ENCODE measurements at regions not wholly inside any gene's neighbourhood (a gene's known extent, or its start where the extent isn't known, plus 50 kb on each side); places are given as distances from the start of the nearest gene placed in this dataset.

DNA sequence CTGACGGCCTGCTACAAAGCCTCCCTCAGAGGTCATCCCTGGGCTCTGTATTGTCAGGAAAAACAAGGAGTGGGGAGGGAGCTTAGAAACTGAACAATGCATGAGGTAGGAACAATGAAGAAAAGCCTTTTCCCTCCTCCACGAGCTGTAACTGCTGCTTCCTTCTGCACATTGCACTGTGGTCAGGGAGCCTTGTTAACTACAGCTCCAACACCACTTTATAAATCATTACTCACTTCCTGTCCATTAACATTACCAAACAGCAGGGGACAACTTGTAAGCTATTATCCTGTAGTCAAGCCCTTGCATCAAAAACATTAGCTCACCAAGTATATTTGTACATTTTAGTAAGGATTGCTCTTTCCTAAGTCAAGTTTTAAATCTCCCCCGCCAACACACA, 336.0 kb upstream of the NR5A2 start:
- no peak overlapping the region for H3K4me3 Mint-ChIP-seq
- no peak overlapping the region for H3K27ac Mint-ChIP-seq
- H3K4me1 Mint-ChIP-seq: no peaks in the 10 kb centered on the region
- no peaks in the 10 kb centered on the region for H3K9me3 Mint-ChIP-seq
- DNase-seq (no peak), ATAC-seq (no peak)
- no peaks in the 10 kb centered on the region for H3K36me3 Mint-ChIP-seq (ENCODE audit: low read depth)
- peaks cover 16% of the 10 kb centered on the region for H3K27me3 Mint-ChIP-seq

DNA sequence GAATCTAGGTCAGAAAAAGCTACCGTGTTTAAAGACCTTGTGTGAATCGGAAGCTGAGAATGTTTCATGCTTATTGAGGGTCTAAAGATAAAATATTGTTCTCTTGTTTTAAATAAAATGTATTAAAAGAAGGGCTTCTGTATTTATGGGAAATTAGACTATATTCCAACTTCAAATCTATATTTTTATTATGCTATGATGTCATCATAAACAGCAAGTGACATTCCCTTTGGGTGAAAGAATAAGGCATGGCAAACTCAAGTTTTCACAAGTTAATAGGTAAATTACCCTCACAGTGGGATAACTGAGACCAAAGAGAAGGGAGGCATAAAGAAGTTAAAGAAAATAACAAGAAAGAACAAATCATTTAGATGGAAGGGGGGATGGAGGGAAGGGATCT, 333.8 kb upstream of the NR5A2 start:
- ATAC-seq (no peak), DNase-seq (no peak)
- peaks cover 15% of the 10 kb centered on the region for H3K27me3 Mint-ChIP-seq

DNA sequence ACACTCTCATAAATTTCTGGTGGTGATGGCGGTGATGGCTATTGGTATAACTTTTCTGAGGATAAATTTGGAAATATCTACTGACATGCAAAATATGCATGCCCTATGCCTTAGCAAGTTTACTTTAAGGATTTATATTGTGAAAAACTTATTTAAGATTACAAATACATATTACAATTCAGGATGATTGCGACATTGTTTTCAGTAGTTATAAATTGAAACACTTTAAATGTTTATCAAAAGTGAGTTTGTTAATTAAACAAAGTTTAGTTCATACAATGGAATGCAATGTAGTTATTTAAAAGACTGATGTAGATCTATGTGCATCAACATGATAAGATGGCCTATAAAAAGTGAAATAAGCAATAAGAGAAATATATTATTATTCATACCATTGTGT, 331.3 kb upstream of the NR5A2 start:
- Mint-ChIP-seq H3K27me3 (peaks cover 12% of the 10 kb centered on the region), H3K36me3 (ENCODE audit: low read depth) (no peaks in the 10 kb centered on the region), H3K27ac (no peak overlapping the region), H3K4me3 (no peak overlapping the region), H3K9me3 (no peaks in the 10 kb centered on the region), H3K4me1 (peaks cover 2% of the 10 kb centered on the region)
- ATAC-seq: no peak
- DNase-seq: no peak

More for the DNA sequence above, 333.8 kb upstream of the NR5A2 start:
- Mint-ChIP-seq H3K36me3 (ENCODE audit: low read depth) (no peaks in the 10 kb centered on the region), H3K4me1 (no peaks in the 10 kb centered on the region), H3K4me3 (no peak overlapping the region), H3K9me3 (no peaks in the 10 kb centered on the region), H3K27ac (no peak overlapping the region)

DNA sequence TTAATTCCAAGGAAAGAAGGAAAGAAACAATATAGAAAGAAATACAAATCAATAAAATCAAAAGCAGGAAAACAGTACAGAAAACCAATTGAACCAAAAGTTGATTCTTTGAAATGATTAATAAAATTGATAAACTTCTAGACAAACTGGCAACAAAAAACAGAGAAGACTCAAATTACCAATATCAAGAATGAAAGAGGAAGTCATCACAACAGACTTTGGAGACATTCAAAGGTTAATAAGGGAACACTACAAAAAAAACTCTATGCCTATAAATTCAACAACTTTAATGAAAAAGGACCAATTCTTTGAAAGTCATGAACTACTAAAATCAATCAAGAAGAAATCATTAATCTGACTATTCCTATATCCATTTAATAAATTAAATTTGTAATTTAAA, 329.3 kb upstream of the NR5A2 start:
- H3K27ac Mint-ChIP-seq: no peak overlapping the region
- H3K27me3 Mint-ChIP-seq: peaks cover 9% of the 10 kb centered on the region
- DNase-seq (no peak), ATAC-seq (no peak)
- H3K36me3 Mint-ChIP-seq (ENCODE audit: low read depth): no peaks in the 10 kb centered on the region
- H3K4me1 Mint-ChIP-seq: peaks cover 2% of the 10 kb centered on the region
- H3K9me3 Mint-ChIP-seq: no peaks in the 10 kb centered on the region
- no peak overlapping the region for H3K4me3 Mint-ChIP-seq

DNA sequence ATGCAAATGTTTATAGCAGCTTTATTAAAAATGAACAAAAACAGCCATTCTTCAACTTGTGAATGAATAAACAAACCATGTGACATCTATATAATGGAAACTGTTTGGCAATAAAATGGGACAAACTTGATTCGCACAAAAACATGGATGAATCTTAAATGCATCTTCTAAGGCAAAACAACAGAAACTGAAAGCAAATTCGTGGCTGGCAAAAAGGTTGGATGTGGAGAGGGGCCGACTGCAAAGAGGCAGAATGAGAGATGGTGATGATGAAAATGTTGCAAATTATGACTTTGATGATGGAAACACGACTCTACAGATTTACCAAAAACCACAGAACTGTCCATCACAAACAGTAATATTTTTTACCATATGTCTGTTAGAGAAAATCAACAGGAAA, 327.0 kb upstream of the NR5A2 start:
- ATAC-seq (no peak), DNase-seq (no peak)
- Mint-ChIP-seq H3K36me3 (ENCODE audit: low read depth) (no peaks in the 10 kb centered on the region), H3K27ac (no peak overlapping the region), H3K4me1 (peaks cover 2% of the 10 kb centered on the region), H3K4me3 (no peak overlapping the region), H3K9me3 (no peaks in the 10 kb centered on the region), H3K27me3 (peaks cover 7% of the 10 kb centered on the region)

DNA sequence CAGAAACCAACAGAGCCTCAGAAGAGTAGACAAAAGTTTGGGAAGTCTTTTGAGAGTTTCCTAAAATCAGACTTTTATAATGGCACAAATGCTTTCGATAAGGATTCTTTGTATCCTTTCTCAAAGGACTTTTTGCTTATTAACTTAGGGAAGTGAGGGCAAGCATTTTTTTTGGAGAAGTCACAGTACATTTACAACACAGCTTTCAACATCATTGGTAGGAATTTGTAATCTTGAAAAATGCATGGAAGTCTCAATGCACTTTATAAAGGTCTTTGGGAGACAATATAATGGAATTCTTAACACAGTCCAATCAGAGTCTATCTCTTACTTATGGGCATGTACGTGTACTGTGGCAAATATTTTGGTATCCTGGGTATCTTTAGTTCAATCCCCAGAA, 325.8 kb upstream of the NR5A2 start:
- H3K9me3 Mint-ChIP-seq: no peaks in the 10 kb centered on the region
- ATAC-seq (no peak), DNase-seq (no peak)
- H3K4me3 Mint-ChIP-seq: no peak overlapping the region
- peaks cover 7% of the 10 kb centered on the region for H3K27me3 Mint-ChIP-seq
- no peaks in the 10 kb centered on the region for H3K36me3 Mint-ChIP-seq (ENCODE audit: low read depth)
- H3K4me1 Mint-ChIP-seq: peaks cover 6% of the 10 kb centered on the region
- no peak overlapping the region for H3K27ac Mint-ChIP-seq

DNA sequence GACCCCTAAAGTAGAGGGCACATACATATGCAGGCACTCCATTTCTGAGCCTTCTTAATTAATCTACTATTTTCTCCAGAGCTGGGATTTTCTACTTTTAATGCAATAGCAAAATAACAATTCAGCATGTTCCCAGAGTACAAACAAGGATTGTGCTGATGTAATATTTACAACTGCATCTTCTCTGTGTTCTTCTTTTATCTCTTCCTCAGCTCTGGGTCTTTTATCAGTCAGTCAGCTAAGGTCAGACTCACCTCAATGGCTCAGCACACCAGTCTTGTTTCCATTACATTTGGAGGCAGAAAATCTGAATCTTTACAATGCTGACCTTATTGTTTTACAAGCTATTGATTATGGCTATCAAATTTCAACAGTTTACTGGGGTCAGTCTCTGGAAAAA, 323.3 kb upstream of the NR5A2 start:
- H3K36me3 Mint-ChIP-seq (ENCODE audit: low read depth): no peaks in the 10 kb centered on the region
- H3K9me3 Mint-ChIP-seq: no peaks in the 10 kb centered on the region
- DNase-seq: no peak
- H3K4me3 Mint-ChIP-seq: no peak overlapping the region
- ATAC-seq: no peak
- H3K27me3 Mint-ChIP-seq: no peaks in the 10 kb centered on the region
- H3K27ac Mint-ChIP-seq: no peak overlapping the region
- H3K4me1 Mint-ChIP-seq: peaks cover 6% of the 10 kb centered on the region

DNA sequence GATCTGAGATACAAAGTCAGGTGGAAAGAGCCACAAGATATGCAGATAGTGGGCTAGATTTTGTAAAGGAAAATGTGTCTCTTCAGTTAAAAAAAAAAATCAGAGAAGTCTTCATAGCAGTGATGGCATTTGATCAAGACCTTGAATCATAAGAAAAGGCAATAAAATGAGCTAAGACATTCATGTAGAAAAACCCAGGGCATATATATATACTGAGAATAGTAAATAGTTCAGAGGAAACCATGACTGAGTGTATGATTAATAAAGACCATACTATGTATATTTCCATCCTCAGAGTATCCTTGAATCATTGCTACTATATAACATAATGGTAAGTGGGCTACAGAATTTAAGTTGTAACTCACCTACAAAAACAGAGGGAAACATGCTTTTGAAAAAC, 321.7 kb upstream of the NR5A2 start:
- no peak overlapping the region for H3K27ac Mint-ChIP-seq
- no peak for DNase-seq

DNA sequence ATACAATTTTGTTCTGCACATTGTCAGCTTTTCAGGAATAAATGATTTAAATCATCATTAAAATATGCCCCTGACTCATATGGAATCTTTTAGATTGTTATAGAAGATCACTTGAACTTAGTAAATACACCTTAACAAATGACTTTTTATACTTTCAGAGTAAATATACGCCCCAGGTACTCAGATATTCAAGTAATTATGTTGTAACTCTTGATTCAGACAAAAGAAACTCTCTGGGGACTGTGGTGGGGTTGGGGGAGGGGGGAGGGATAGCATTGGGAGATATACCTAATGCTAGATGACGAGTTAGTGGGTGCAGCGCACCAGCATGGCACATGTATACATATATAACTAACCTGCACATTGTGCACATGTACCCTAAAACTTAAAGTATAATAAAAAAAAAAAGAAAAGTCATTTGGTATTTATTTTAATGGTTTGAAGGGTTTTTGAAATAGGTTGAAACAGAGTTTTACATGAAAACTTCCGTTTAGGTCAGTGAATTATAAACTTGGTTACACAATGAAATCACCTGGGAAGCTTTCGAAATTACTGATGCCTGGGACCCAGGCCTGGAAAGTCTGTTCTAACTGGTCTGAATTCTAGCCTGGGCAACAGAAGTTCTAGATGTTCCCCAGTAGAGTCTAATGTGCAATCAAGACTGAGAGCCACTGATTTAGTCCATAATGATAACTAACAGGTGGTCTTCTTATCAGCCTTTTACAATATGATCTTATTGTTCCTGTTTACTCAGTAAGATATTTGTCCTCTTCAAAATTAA, 320.5 kb upstream of the NR5A2 start:
- Mint-ChIP-seq H3K27me3 (peaks cover 7% of the 10 kb centered on the region), H3K27ac (no peak overlapping the region), H3K36me3 (ENCODE audit: low read depth) (no peaks in the 10 kb centered on the region), H3K9me3 (peaks cover 19% of the 10 kb centered on the region), H3K4me1 (peaks cover 3% of the 10 kb centered on the region), H3K4me3 (no peak overlapping the region)
- ATAC-seq (no peak), DNase-seq (no peak)

More for the DNA sequence above, 321.7 kb upstream of the NR5A2 start:
- peak; percentile 87 for ATAC-seq
- H3K9me3 Mint-ChIP-seq: peaks cover 8% of the 10 kb centered on the region
- H3K4me3 Mint-ChIP-seq: no peak overlapping the region
- H3K27me3 Mint-ChIP-seq: peaks cover 2% of the 10 kb centered on the region
- H3K36me3 Mint-ChIP-seq (ENCODE audit: low read depth): no peaks in the 10 kb centered on the region
- peaks cover 3% of the 10 kb centered on the region for H3K4me1 Mint-ChIP-seq

DNA sequence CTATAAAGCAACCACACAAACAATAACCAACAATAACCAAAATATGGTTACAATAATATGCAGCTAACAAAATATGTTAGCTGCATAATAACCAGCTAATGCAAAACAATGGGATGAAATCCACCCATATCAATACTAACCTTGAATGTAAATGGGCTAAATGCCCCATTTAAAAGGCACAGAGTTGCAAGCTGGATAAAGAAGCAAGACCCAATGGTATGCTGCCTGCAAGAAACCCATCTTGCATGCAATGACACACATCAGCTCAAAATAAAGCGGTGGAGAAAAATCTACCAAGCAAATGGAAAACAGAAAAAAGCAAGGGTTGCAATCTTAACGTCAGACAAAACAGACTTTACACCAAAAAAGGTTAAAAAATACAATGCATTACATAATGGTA, 316.5 kb upstream of the NR5A2 start:
- H3K27ac Mint-ChIP-seq: no peak overlapping the region
- peaks cover 16% of the 10 kb centered on the region for H3K27me3 Mint-ChIP-seq
- peaks cover 3% of the 10 kb centered on the region for H3K4me1 Mint-ChIP-seq
- H3K9me3 Mint-ChIP-seq: peaks cover 20% of the 10 kb centered on the region
- no peaks in the 10 kb centered on the region for H3K36me3 Mint-ChIP-seq (ENCODE audit: low read depth)
- no peak for ATAC-seq
- no peak for DNase-seq
- no peak overlapping the region for H3K4me3 Mint-ChIP-seq

DNA sequence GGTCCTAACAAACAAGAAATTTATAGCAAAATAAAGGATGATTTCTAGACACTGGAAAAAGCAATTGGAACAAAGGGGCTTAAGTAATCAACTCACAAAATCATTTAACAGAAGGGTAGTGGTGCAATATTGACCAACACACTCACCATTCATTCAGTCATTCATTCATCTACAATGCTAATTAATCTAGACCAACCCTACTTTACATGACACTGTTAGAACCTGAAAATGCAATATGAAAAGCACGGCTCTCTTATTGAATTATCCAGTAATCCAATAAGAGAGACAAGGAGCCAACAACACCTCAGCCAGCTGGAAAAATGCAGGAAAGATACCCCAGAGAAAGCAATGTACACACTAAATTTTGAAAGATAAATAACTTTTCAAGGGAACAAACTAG, 310.8 kb upstream of the NR5A2 start:
- peaks cover 26% of the 10 kb centered on the region for H3K27me3 Mint-ChIP-seq
- no peaks in the 10 kb centered on the region for H3K36me3 Mint-ChIP-seq (ENCODE audit: low read depth)
- ATAC-seq: no peak
- DNase-seq: no peak
- H3K4me3 Mint-ChIP-seq: no peak overlapping the region
- H3K9me3 Mint-ChIP-seq: peaks cover 4% of the 10 kb centered on the region
- no peak overlapping the region for H3K27ac Mint-ChIP-seq
- peaks cover 3% of the 10 kb centered on the region for H3K4me1 Mint-ChIP-seq

DNA sequence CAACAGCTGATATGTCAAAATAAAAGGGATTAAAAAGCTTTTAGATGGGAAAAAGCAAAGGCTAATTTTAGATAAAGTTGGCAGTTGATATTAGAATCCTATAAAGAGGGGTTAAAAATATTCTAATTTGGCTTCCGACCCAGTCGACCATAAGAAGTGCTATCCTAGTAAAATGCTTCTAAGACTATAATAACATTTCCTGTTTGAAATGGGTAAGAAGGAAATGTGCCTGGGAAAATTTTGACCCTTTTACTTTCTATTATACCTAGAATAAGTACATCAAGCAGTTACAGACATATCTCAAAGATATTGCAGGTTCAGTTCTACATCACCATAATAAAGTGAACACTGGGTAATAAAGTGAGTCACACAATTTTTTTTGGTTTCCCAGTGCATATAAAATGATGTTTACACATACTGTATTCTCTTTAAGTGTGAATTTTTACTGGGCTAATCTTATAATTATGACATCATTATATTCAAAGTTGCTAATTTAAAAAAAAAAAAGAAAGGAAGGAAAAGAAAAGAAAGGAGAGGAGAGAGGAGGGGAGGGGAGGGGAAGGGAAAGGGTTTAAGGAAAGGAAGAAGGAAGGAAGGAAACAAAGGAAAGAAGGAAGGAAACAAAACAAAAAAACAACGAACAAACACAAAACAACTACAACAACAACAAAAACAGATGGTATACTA, 308.2 kb upstream of the NR5A2 start:
- Mint-ChIP-seq H3K36me3 (ENCODE audit: low read depth) (no peaks in the 10 kb centered on the region), H3K27ac (no peak overlapping the region), H3K27me3 (peaks cover 28% of the 10 kb centered on the region), H3K4me1 (peaks cover 3% of the 10 kb centered on the region), H3K4me3 (no peak overlapping the region), H3K9me3 (no peaks in the 10 kb centered on the region)
- DNase-seq (no peak), ATAC-seq (no peak)

DNA sequence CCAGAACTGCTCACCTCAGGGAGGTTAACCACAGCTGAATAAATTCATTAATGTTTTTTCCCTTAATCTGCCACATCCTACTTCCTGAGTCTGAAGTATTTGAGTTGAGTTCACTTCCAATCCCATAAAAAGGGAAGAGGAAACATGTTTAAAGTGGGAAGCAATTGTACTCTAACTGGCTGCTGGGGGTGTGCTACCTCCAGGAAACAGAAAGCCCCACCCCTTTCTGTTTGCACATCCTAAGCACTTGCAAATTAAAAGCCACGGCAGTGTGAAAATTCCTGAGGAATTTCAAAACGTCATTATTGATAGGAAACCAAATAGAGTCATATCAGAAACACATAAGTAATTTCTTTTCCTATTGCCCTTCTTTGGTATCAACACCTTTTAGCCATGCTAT, 307.0 kb upstream of the NR5A2 start:
- Mint-ChIP-seq H3K4me3 (no peak overlapping the region), H3K27me3 (peaks cover 24% of the 10 kb centered on the region), H3K9me3 (no peaks in the 10 kb centered on the region), H3K4me1 (peaks cover 5% of the 10 kb centered on the region), H3K36me3 (ENCODE audit: low read depth) (no peaks in the 10 kb centered on the region), H3K27ac (no peak overlapping the region)
- DNase-seq (no peak), ATAC-seq (no peak)

DNA sequence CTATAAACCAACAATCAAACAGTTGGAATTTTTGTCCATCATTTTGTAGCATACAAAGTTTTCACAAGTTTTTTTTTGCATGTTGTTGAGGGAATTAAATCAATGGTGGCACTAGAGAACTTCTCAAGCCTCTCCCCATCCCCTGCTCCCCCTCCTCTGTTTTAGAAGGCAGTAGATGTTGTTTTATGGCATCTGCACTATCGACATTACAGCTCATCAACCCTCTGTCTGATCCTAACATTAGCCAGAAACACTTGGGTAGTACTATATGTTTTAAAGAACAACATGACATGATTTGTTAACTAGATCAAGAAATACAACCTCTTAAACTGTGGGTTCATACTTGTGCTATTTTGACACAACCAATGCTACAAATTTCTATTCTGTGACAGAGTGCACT, 306.5 kb upstream of the NR5A2 start:
- H3K27me3 Mint-ChIP-seq: peaks cover 22% of the 10 kb centered on the region
- peaks cover 5% of the 10 kb centered on the region for H3K4me1 Mint-ChIP-seq
- ATAC-seq: no peak

DNA sequence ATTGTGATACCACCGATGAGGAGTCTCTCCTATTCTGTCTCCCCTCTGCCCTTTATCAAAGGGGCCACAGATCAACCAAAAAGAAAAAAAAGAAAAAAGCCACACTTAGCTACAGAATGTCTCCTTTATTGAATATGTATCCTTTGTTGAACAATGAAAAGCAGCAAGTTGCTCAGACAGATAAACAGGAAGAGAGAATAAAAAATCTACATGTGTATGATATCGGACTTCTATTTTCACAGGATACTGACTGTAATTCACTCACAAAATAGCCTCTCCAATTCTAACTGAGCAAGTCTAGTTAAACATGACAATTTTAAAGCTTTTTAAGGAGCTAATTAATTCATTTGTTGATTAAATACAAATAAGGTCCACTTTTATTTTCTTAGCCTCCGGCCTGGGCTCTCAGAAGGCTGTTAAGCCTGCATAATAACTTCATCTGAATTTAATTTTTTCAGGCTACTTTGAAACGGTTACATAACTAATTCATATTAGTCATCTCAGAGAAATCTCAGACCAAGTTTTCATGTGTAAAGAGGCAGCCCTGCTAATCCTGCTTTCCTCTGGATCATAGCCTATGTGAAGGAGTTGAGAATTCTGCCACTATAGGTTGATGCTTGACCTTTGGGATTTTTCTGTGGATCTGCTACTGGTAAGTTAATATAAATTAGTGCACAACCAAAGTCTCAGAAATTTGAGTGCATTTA, 304.1 kb upstream of the NR5A2 start:
- no peaks in the 10 kb centered on the region for H3K9me3 Mint-ChIP-seq
- no peaks in the 10 kb centered on the region for H3K36me3 Mint-ChIP-seq (ENCODE audit: low read depth)
- peaks cover 5% of the 10 kb centered on the region for H3K4me1 Mint-ChIP-seq
- DNase-seq (no peak), ATAC-seq (no peak)
- peaks cover 20% of the 10 kb centered on the region for H3K27me3 Mint-ChIP-seq
- H3K27ac Mint-ChIP-seq: no peak overlapping the region
- H3K4me3 Mint-ChIP-seq: no peak overlapping the region

More for the DNA sequence above, 306.5 kb upstream of the NR5A2 start:
- Mint-ChIP-seq H3K9me3 (no peaks in the 10 kb centered on the region), H3K27ac (no peak overlapping the region), H3K36me3 (ENCODE audit: low read depth) (no peaks in the 10 kb centered on the region), H3K4me3 (no peak overlapping the region)
- DNase-seq: no peak
